ENCODE measurements at regions not wholly inside any gene's neighbourhood (a gene's known extent, or its start where the extent isn't known, plus 50 kb on each side); places are given as distances from the start of the nearest gene placed in this dataset.

- TF ChIP-seq ETV6 (conservative IDR thresholded peaks at IDR 0.05 in 1 of 2, IDR thresholded peaks at IDR 0.05 in 1 of 2; ENCODE audit: borderline replicate concordance in 1 of 2, low read depth in 1 of 2): no peak
- TF ChIP-seq CEBPZ (IDR thresholded peaks at IDR 0.05; ENCODE audit: low read depth, low read length): no peak
- no peak for TF ChIP-seq NR2F1 (conservative IDR thresholded peaks at IDR 0.05)
Measured at GRCh38 chr15:93458597-93458996, 369.6 kb upstream of the RGMA start (continued).

- in situ Hi-C loops (cut with MboI): no loop called here
- no TSS peak for BruUV-seq (replicated peaks)
- CTCF ChIA-PET: no interaction called here
Measured at GRCh38 chr15:93454788-93455187, 365.8 kb upstream of the RGMA start.

More at GRCh38 chr15:93454788-93455187, 365.8 kb upstream of the RGMA start:
- ATAC-seq: no peak
- H4K20me1 ChIP-seq (ENCODE audit: control insufficient read depth, insufficient read depth): no peaks in the 10 kb centered on the region
- H3K36me3 ChIP-seq (ENCODE audit: control insufficient read depth in 2 of 2, insufficient read depth in 2 of 2, low read length in 1 of 2): no peaks in the 10 kb centered on the region
- H3K79me2 ChIP-seq (ENCODE audit: control insufficient read depth, insufficient read depth, low read length): no peaks in the 10 kb centered on the region
- H3K9me3 ChIP-seq (replicated peaks; ENCODE audit: control insufficient read depth, insufficient read depth, low read length): no peaks in the 10 kb centered on the region
- POLR2A ChIA-PET: interaction anchor here (0.7 kb wide), 1 partner anchor 512 kb away, joined by 4 read pairs; no protein-coding TSS in a partner anchor
- no peak overlapping the region for H3K4me3 ChIP-seq
- no peak overlapping the region for H3K9ac ChIP-seq (ENCODE audit: control insufficient read depth, insufficient read depth, low read length)
- no peak for TF ChIP-seq RBBP5 (conservative IDR thresholded peaks at IDR 0.05)
- TF ChIP-seq SMARCA5 (IDR thresholded peaks at IDR 0.05): no peak
- TF ChIP-seq ZBTB11 (CRISPR knock-in tag; IDR thresholded peaks at IDR 0.05): no peak
- no peaks in the 10 kb centered on the region; a peak in 1 of 4 replicates for H3K27me3 ChIP-seq (replicated peaks in 1 of 2; ENCODE audit: control insufficient read depth in 2 of 2, insufficient read depth in 2 of 2, low read length in 1 of 2)
- H2AFZ ChIP-seq (ENCODE audit: control insufficient read depth, low read depth, low read length): no peak overlapping the region
- RAD21 ChIA-PET (ENCODE audit: unreplicated experiment): no interaction called here
- intact Hi-C loops (cut with micrococcal nuclease; ENCODE audit: unreplicated experiment): no loop called here
- no peak for DNase-seq (ENCODE audit: low read depth, low spot score)
- H3K27ac ChIP-seq (ENCODE audit: control insufficient read depth, insufficient read depth): no peak overlapping the region
- no peak for FAIRE-seq
- no peaks in the 10 kb centered on the region for H3K4me1 ChIP-seq (ENCODE audit: control insufficient read depth, insufficient read depth, low read length)
- SMC1A ChIA-PET (ENCODE audit: uncharacterized antibody, unreplicated experiment): no interaction called here
- whole genome bisulfite sequencing (ENCODE audit: insufficient coverage, insufficient replicate concordance, low lambda C conversion rate, missing lambda C conversion rate): 15% methylated on average over 7 of the region's 7 CpGs
- no peak overlapping the region for H3K4me2 ChIP-seq (ENCODE audit: control insufficient read depth, insufficient read depth)

All from GM12878 (cell line).